ENCODE measurements at regions not wholly inside any gene's neighbourhood (a gene's known extent, or its start where the extent isn't known, plus 50 kb on each side); places are given as distances from the start of the nearest gene placed in this dataset.

DNA sequence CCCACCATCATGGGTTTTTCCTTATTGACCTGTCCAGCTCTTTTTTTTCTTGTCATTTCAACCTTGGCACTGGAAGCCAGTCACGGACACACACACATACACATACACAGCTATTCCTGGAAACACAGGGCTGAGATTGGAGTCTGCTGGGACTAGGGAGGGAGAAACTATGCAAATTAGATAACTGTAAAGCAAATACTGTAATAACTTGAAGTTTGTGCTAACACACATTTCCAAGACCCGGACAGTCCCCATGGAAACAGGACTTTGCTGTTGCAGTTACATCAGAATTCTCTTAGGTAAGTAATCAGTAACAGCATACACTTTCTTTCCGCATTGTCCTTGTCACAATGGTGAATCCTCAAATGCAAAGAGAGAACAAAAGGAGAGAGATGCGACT lies 304.4 kb downstream of the KBTBD8 start:
- no peak overlapping the region for H3K4me3 ChIP-seq (ENCODE audit: low read depth, low read length)
- TF ChIP-seq CTCF (IDR thresholded peaks at IDR 0.05; ENCODE audit: borderline replicate concordance, insufficient read depth, low read depth, low read length): no peak

DNA sequence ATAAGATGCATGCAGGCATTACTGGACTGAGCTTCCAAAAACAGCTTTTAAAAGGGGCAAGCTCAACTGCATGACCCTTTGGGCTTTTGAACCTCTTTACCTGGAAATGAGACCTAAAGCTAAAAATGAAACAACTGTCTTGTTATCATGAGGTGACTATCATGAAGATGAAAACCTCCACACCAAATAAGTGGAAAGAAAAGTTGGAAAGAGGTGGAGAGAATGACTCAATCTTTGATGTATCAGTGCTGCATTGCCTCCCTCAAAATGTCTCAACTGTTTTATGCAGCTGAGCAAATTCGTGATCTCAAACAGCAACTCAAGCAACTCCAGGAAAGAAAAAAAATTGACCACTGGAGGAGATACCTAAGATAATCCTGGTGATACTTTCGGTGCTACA lies 307.1 kb downstream of the KBTBD8 start:
- H3K4me3 ChIP-seq (ENCODE audit: low read depth, low read length): no peak overlapping the region

GRCh38 chr3:67305922-67306321 lies 307.8 kb downstream of the KBTBD8 start:
- TF ChIP-seq CTCF (IDR thresholded peaks at IDR 0.05; ENCODE audit: borderline replicate concordance, insufficient read depth, low read depth, low read length): no peak
- H3K4me3 ChIP-seq (ENCODE audit: low read depth, low read length): no peak overlapping the region

More for the DNA sequence above, 307.1 kb downstream of the KBTBD8 start:
- TF ChIP-seq CTCF (IDR thresholded peaks at IDR 0.05; ENCODE audit: borderline replicate concordance, insufficient read depth, low read depth, low read length): no peak

- no peak for TF ChIP-seq CTCF (IDR thresholded peaks at IDR 0.05; ENCODE audit: borderline replicate concordance, insufficient read depth, low read depth, low read length)
- H3K4me3 ChIP-seq (ENCODE audit: low read depth, low read length): no peak overlapping the region
Observed at GRCh38 chr3:67311440-67311839, 313.3 kb downstream of the KBTBD8 start.

- TF ChIP-seq CTCF (IDR thresholded peaks at IDR 0.05; ENCODE audit: borderline replicate concordance, insufficient read depth, low read depth, low read length): no peak
- no peak overlapping the region for H3K4me3 ChIP-seq (ENCODE audit: low read depth, low read length)
Observed at GRCh38 chr3:67312155-67312554, 314.0 kb downstream of the KBTBD8 start.

DNA sequence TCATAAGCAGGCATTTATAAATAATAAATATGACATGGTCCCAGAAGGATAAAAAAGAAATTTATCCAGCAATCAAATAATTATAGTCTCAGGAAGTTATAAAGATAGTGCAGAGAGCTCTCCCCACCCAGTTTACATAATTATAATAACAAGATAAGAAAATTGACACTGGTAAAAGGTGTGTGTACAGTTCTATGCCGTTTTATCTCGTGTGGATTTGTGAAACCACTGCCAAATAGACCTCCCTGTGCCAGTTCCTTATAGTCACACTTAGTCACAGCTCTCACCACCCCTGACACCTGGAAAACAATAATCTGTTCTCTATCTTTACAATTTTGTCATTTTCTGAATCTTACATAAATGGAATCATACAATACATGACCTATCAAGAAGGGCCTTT lies 320.1 kb downstream of the KBTBD8 start:
- no peak for TF ChIP-seq CTCF (IDR thresholded peaks at IDR 0.05; ENCODE audit: borderline replicate concordance, insufficient read depth, low read depth, low read length)
- H3K4me3 ChIP-seq (ENCODE audit: low read depth, low read length): no peak overlapping the region

- no peak overlapping the region for H3K4me3 ChIP-seq (ENCODE audit: low read depth, low read length)
- no peak for TF ChIP-seq CTCF (IDR thresholded peaks at IDR 0.05; ENCODE audit: borderline replicate concordance, insufficient read depth, low read depth, low read length)
Observed at GRCh38 chr3:67324554-67324953, 326.4 kb downstream of the KBTBD8 start.
